ENCODE measurements at regions not wholly inside any gene's neighbourhood (a gene's known extent, or its start where the extent isn't known, plus 50 kb on each side); places are given as distances from the start of the nearest gene placed in this dataset.

GRCh38 chr9:96038914-96039313 lies 163.4 kb downstream of the ERCC6L2 start:
- no peak for TF ChIP-seq CTCF (IDR thresholded peaks at IDR 0.05; ENCODE audit: insufficient read depth, low read length, poor library complexity, severe bottlenecking)
- H3K4me3 ChIP-seq (ENCODE audit: low read depth, low read length), result no peak overlapping the region
- H3K36me3 ChIP-seq (ENCODE audit: control insufficient read depth, insufficient read depth, low read length), result no peaks in the 10 kb centered on the region
- DNase-seq (ENCODE audit: low read depth), result no peak
- peaks cover 4% of the 10 kb centered on the region for H3K27me3 ChIP-seq (ENCODE audit: control insufficient read depth, insufficient read depth, low read length)

- TF ChIP-seq CTCF (IDR thresholded peaks at IDR 0.05; ENCODE audit: insufficient read depth, low read length, poor library complexity, severe bottlenecking), result no peak
- Histone ChIP-seq H3K27me3 (ENCODE audit: control insufficient read depth, insufficient read depth, low read length) (peaks cover 6% of the 10 kb centered on the region), H3K36me3 (ENCODE audit: control insufficient read depth, insufficient read depth, low read length) (no peaks in the 10 kb centered on the region), H3K4me3 (ENCODE audit: low read depth, low read length) (no peak overlapping the region)
- DNase-seq (ENCODE audit: low read depth), result no peak
These were observed 162.8 kb downstream of the ERCC6L2 start for GRCh38 chr9:96038271-96038670.

GRCh38 chr9:96034553-96035122 lies 159.1 kb downstream of the ERCC6L2 start:
- Histone ChIP-seq H3K36me3 (ENCODE audit: control insufficient read depth, insufficient read depth, low read length) (no peaks in the 10 kb centered on the region), H3K4me3 (ENCODE audit: low read depth, low read length) (no peak overlapping the region), H3K27me3 (ENCODE audit: control insufficient read depth, insufficient read depth, low read length) (peaks cover 6% of the 10 kb centered on the region)
- no peak for TF ChIP-seq CTCF (IDR thresholded peaks at IDR 0.05; ENCODE audit: insufficient read depth, low read length, poor library complexity, severe bottlenecking)
- DNase-seq (ENCODE audit: low read depth), result no peak

- no peak for TF ChIP-seq CTCF (IDR thresholded peaks at IDR 0.05; ENCODE audit: insufficient read depth, low read length, poor library complexity, severe bottlenecking)
- peaks cover 4% of the 10 kb centered on the region for H3K27me3 ChIP-seq (ENCODE audit: control insufficient read depth, insufficient read depth, low read length)
- H3K4me3 ChIP-seq (ENCODE audit: low read depth, low read length), result no peak overlapping the region
- H3K36me3 ChIP-seq (ENCODE audit: control insufficient read depth, insufficient read depth, low read length), result no peaks in the 10 kb centered on the region
- no peak for DNase-seq (ENCODE audit: low read depth)
These were observed 158.4 kb downstream of the ERCC6L2 start for GRCh38 chr9:96033896-96034295.

- Histone ChIP-seq H3K4me3 (ENCODE audit: low read depth, low read length) (no peak overlapping the region), H3K36me3 (ENCODE audit: control insufficient read depth, insufficient read depth, low read length) (no peaks in the 10 kb centered on the region), H3K27me3 (ENCODE audit: control insufficient read depth, insufficient read depth, low read length) (peaks cover 16% of the 10 kb centered on the region)
- DNase-seq (ENCODE audit: low read depth), result no peak
- TF ChIP-seq CTCF (IDR thresholded peaks at IDR 0.05; ENCODE audit: insufficient read depth, low read length, poor library complexity, severe bottlenecking), result no peak
These were observed 156.5 kb downstream of the ERCC6L2 start for GRCh38 chr9:96031916-96032534.

- Histone ChIP-seq H3K4me3 (ENCODE audit: low read depth, low read length) (no peak overlapping the region), H3K36me3 (ENCODE audit: control insufficient read depth, insufficient read depth, low read length) (no peaks in the 10 kb centered on the region), H3K27me3 (ENCODE audit: control insufficient read depth, insufficient read depth, low read length) (peaks cover 23% of the 10 kb centered on the region)
- DNase-seq (ENCODE audit: low read depth), result no peak
- no peak for TF ChIP-seq CTCF (IDR thresholded peaks at IDR 0.05; ENCODE audit: insufficient read depth, low read length, poor library complexity, severe bottlenecking)
These were observed 155.9 kb downstream of the ERCC6L2 start for GRCh38 chr9:96031366-96031824.
